Prostate gland (tissue), 2 donors: ENCODE measurements at regions not wholly inside any gene's neighbourhood (a gene's known extent, or its start where the extent isn't known, plus 50 kb on each side); places are given as distances from the start of the nearest gene placed in this dataset.

Experiments
- DNase-seq: peaks from one replicate; pipeline ENCODE4 v3.0.0-alpha.2; 2019; ENCODE audit warnings: low spot score
- H3K27ac ChIP-seq, 2 donors: fragments of 200-600 bp; sonication (generic); 2 replicates each; pipeline ENCODE4 v1.5.1; 2017 to 2019
- H3K27me3 ChIP-seq: fragments of 200-600 bp; sonication (generic); replicated peaks from 2 replicates; pipeline ENCODE4 v1.5.1; 2019; ENCODE audit not compliant: insufficient read depth
- H3K36me3 ChIP-seq, 2 donors: fragments of 200-600 bp; sonication (generic); 1 replicate in 1 of 2; 2 replicates in 1 of 2; pipeline versions ENCODE4 v1.5.1 to v1.8.1; 2017 to 2019
- H3K4me1 ChIP-seq: fragments of 200-600 bp; sonication (generic); replicated peaks from 2 replicates; pipeline ENCODE4 v1.5.1; 2019
- H3K4me3 ChIP-seq, 2 donors: fragments of 200-600 bp; sonication (generic); 2 replicates each; pipeline ENCODE4 v1.5.1; 2017 to 2019
- H3K9me3 ChIP-seq: fragments of 200-600 bp; sonication (generic); 2 replicates; pipeline ENCODE4 v1.5.1; 2017
- POLR2A ChIP-seq: fragments of 450-650 bp; IDR thresholded peaks from one replicate; pipeline ENCODE4 v1.6.1; 2016; ENCODE audit warnings: antibody characterized with exemption, mild to moderate bottlenecking
- POLR2AphosphoS5 ChIP-seq: sonication (generic); formaldehyde crosslinking; IDR thresholded peaks from one replicate; pipeline ENCODE4 v1.6.1; 2017; ENCODE audit warnings: antibody characterized with exemption
- WGBS: methylation state at CpG from one replicate; pipeline ENCODE4 v1.1.5; 2018; 5-methylcytosine and 5-hydroxymethylcytosine counted together
- intact Hi-C: fragments of 100-400 bp; cut with DNase I; formaldehyde crosslinking; loops from one replicate; pipeline ENCODE4 v1.14.2; 2022
- TF ChIP-seq, protein P1 (sequence below), 4 experiments: fragments of 200-600 bp in 2 of 4; fragments of 450-650 bp in 2 of 4; sonication (generic) in 2 of 4; IDR thresholded peaks; 1 replicate in 3 of 4; 2 replicates in 1 of 4; pipeline ENCODE4 v1.5.1; 2016 to 2019; ENCODE audit warnings: antibody characterized with exemption in 4 of 4, mild to moderate bottlenecking in 2 of 4, moderate library complexity in 2 of 4

DNA sequence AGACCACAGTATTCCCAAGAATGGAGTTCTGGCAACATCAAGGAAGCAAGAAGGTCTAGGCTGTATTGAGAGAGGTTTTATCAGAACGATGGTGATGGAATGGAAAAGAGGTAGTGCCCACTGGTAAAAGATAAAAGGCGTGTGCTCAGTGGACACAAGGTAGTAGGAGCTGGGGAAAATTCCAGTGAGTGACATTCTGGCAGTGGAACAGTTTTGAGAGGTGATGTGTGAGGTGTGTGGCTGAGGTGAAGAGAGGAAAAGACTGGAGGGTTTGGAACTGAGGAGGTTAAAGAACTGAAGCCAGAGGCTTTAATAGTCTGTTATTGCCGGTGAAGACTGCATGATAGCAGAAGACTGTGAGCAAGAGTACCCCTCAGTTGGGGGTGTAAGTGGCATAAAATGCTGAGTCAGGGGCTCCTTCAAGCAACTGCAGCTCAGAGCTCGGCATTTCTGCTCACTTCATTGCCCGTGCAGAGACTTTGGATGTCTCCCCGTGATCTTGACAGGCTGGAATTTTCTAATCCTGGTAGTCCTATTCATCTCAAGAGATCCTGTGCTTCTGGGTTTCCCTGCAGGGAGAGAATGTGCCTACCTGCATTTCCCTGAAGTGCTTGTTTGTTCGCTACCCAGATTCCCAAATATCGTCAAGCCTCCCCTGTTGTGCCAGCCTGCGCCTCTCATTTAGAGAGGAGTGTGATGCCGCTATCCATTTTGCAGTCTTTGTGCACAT is 191.0 kb downstream of the SATB1 start:
- Histone ChIP-seq H3K36me3 (no peaks in the 10 kb centered on the region), H3K4me1 (no peaks in the 10 kb centered on the region), H3K9me3 (no peaks in the 10 kb centered on the region), H3K27me3 (no peaks in the 10 kb centered on the region), H3K27ac (no peak overlapping the region), H3K4me3 (no peak overlapping the region)
- intact Hi-C loops = no loop called here
- TF ChIP-seq POLR2AphosphoS5 = no peak
- TF ChIP-seq POLR2A = no peak
- TF ChIP-seq, protein P1, sequence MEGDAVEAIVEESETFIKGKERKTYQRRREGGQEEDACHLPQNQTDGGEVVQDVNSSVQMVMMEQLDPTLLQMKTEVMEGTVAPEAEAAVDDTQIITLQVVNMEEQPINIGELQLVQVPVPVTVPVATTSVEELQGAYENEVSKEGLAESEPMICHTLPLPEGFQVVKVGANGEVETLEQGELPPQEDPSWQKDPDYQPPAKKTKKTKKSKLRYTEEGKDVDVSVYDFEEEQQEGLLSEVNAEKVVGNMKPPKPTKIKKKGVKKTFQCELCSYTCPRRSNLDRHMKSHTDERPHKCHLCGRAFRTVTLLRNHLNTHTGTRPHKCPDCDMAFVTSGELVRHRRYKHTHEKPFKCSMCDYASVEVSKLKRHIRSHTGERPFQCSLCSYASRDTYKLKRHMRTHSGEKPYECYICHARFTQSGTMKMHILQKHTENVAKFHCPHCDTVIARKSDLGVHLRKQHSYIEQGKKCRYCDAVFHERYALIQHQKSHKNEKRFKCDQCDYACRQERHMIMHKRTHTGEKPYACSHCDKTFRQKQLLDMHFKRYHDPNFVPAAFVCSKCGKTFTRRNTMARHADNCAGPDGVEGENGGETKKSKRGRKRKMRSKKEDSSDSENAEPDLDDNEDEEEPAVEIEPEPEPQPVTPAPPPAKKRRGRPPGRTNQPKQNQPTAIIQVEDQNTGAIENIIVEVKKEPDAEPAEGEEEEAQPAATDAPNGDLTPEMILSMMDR (IDR thresholded peaks at IDR 0.05) = no peak
- DNase-seq = no peak
- WGBS = 76% methylated on average over 10 of the region's 10 CpGs

DNA sequence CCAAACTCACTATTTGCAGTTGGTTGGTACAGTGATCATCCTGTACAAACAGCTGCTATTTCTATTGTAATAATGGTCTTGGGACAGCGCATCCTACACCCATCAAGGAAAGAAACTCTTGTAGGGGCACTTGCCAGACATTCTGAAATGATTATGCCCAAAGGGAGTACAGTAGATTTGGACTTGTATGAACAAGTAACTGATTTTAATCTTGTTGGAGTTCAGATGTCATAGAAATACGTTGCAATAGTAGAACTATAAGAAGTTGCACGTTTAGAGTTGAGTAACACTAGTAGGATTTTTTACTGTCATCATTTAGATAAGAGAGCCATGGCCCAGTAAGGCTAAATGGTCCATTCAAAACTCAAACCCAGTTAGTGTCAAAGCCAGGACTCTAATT is 192.8 kb downstream of the SATB1 start:
- H3K9me3 ChIP-seq = no peaks in the 10 kb centered on the region
- no peak overlapping the region for H3K4me3 ChIP-seq
- H3K27ac ChIP-seq = no peak overlapping the region
- DNase-seq = no peak
- TF ChIP-seq POLR2AphosphoS5 = no peak
- TF ChIP-seq, protein P1 (IDR thresholded peaks at IDR 0.05) = no peak
- no peak for TF ChIP-seq POLR2A
- H3K27me3 ChIP-seq = no peaks in the 10 kb centered on the region
- 36% methylated on average over 3 of the region's 3 CpGs for WGBS
- H3K4me1 ChIP-seq = no peaks in the 10 kb centered on the region
- H3K36me3 ChIP-seq = no peaks in the 10 kb centered on the region
- intact Hi-C loops = no loop called here

DNA sequence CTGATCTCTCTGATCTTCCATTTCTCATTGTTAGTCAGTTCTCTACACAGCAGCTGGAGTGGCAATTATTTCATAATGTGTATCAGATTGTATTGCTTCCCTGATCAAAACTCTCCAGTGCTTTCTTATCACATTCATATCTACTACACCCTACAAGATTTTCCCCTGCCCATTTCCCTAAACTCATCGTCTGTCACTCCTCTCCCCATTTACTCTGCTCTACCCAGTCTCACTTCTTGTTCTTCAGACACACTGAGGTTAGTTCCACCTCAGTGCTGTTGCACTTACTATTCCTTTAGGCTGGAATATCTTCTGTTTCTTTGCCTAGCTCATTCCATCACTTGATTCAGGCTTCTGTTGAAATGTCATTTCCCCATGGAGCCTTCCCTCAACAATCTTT is 197.1 kb downstream of the SATB1 start:
- Histone ChIP-seq H3K27ac (no peak overlapping the region), H3K4me3 (no peak overlapping the region), H3K36me3 (no peaks in the 10 kb centered on the region), H3K4me1 (no peaks in the 10 kb centered on the region), H3K27me3 (no peaks in the 10 kb centered on the region), H3K9me3 (no peaks in the 10 kb centered on the region)
- intact Hi-C loops = no loop called here
- 71% methylated on average over 1 of the region's 1 CpG for WGBS
- no peak for TF ChIP-seq POLR2AphosphoS5
- TF ChIP-seq, protein P1 (IDR thresholded peaks at IDR 0.05) = no peak
- TF ChIP-seq POLR2A = no peak
- no peak for DNase-seq

GRCh38 chr3:18225709-18226108 is 199.4 kb downstream of the SATB1 start:
- intact Hi-C loops = no loop called here
- TF ChIP-seq, protein P1 (IDR thresholded peaks at IDR 0.05) = no peak
- TF ChIP-seq POLR2AphosphoS5 (no peak), POLR2A (no peak)
- no peaks in the 10 kb centered on the region for H3K4me1 ChIP-seq
- no peaks in the 10 kb centered on the region for H3K36me3 ChIP-seq
- no peak overlapping the region for H3K4me3 ChIP-seq
- H3K27ac ChIP-seq = no peak overlapping the region
- H3K9me3 ChIP-seq = no peaks in the 10 kb centered on the region
- DNase-seq = no peak
- 75% methylated on average over 3 of the region's 3 CpGs for WGBS
- H3K27me3 ChIP-seq = no peaks in the 10 kb centered on the region

DNA sequence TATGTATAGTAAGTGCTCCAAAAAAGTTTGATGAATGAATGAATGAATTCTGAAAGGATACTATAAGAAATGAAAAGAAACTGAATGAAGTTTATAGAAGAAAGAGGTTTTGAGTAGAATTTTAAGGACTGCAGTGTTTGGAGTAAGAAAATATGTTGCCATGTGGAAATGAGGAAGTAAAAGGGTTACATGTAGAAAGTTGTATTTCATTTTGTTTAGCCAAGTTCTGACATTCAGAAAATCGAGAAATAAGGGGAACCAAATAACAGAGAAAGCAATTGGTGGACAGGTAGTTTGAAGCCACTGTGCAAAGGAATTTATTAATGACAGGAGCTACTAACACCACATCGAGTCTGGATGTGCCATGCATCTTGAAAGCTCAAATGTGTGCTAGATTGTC is 200.7 kb downstream of the SATB1 start:
- no peaks in the 10 kb centered on the region for H3K9me3 ChIP-seq
- H3K4me1 ChIP-seq = no peaks in the 10 kb centered on the region
- WGBS = 57% methylated on average over 2 of the region's 2 CpGs
- TF ChIP-seq, protein P1 (IDR thresholded peaks at IDR 0.05) = no peak
- no peak for TF ChIP-seq POLR2AphosphoS5
- TF ChIP-seq POLR2A = no peak
- intact Hi-C loops = no loop called here
- no peak overlapping the region for H3K27ac ChIP-seq
- no peaks in the 10 kb centered on the region for H3K36me3 ChIP-seq
- H3K27me3 ChIP-seq = no peaks in the 10 kb centered on the region
- DNase-seq = no peak
- H3K4me3 ChIP-seq = no peak overlapping the region
